ENCODE measurements at regions not wholly inside any gene's neighbourhood (a gene's known extent, or its start where the extent isn't known, plus 50 kb on each side); places are given as distances from the start of the nearest gene placed in this dataset.

GRCh38 chr5:82863266-82863665 is 213.9 kb downstream of the TMEM167A start:
- Histone ChIP-seq H3K27ac (no peak overlapping the region), H3K9me3 (no peaks in the 10 kb centered on the region), H3K4me1 (no peaks in the 10 kb centered on the region), H3K4me3 (no peak overlapping the region), H3K27me3 (no peaks in the 10 kb centered on the region), H3K36me3 (no peaks in the 10 kb centered on the region)
- no peak for TF ChIP-seq POLR2A (IDR thresholded peaks at IDR 0.05)
- TF ChIP-seq CTCF (IDR thresholded peaks at IDR 0.05): no peak
- intact Hi-C loops (cut with DNase I; ENCODE audit: low total_unique reads): no loop called here
- no peak for DNase-seq

- Histone ChIP-seq H3K4me3 (no peak overlapping the region), H3K27me3 (no peaks in the 10 kb centered on the region), H3K27ac (no peak overlapping the region), H3K9me3 (no peaks in the 10 kb centered on the region), H3K36me3 (no peaks in the 10 kb centered on the region), H3K4me1 (no peaks in the 10 kb centered on the region)
- intact Hi-C loops (cut with DNase I; ENCODE audit: low total_unique reads): no loop called here
- no peak for DNase-seq
- TF ChIP-seq POLR2A (IDR thresholded peaks at IDR 0.05) (no peak), CTCF (IDR thresholded peaks at IDR 0.05) (no peak)
These were observed 214.5 kb downstream of the TMEM167A start for GRCh38 chr5:82862711-82863110.

GRCh38 chr5:82862261-82862660 is 214.9 kb downstream of the TMEM167A start:
- TF ChIP-seq POLR2A (IDR thresholded peaks at IDR 0.05) (no peak), CTCF (IDR thresholded peaks at IDR 0.05) (no peak)
- no peaks in the 10 kb centered on the region for H3K4me1 ChIP-seq
- no peak for DNase-seq
- H3K27me3 ChIP-seq: no peaks in the 10 kb centered on the region
- no peak overlapping the region for H3K27ac ChIP-seq
- H3K9me3 ChIP-seq: no peaks in the 10 kb centered on the region
- intact Hi-C loops (cut with DNase I; ENCODE audit: low total_unique reads): no loop called here
- H3K36me3 ChIP-seq: no peaks in the 10 kb centered on the region
- H3K4me3 ChIP-seq: no peak overlapping the region

GRCh38 chr5:82861701-82862100 is 215.5 kb downstream of the TMEM167A start:
- Histone ChIP-seq H3K36me3 (no peaks in the 10 kb centered on the region), H3K4me3 (no peak overlapping the region), H3K27ac (no peak overlapping the region), H3K4me1 (no peaks in the 10 kb centered on the region), H3K27me3 (no peaks in the 10 kb centered on the region), H3K9me3 (no peaks in the 10 kb centered on the region)
- TF ChIP-seq CTCF (IDR thresholded peaks at IDR 0.05) (no peak), POLR2A (IDR thresholded peaks at IDR 0.05) (no peak)
- DNase-seq: no peak
- intact Hi-C loops (cut with DNase I; ENCODE audit: low total_unique reads): no loop called here

GRCh38 chr5:82859451-82860140 is 217.6 kb downstream of the TMEM167A start:
- Histone ChIP-seq H3K27ac (no peak overlapping the region), H3K9me3 (no peaks in the 10 kb centered on the region), H3K4me1 (no peaks in the 10 kb centered on the region), H3K4me3 (no peak overlapping the region), H3K36me3 (no peaks in the 10 kb centered on the region), H3K27me3 (no peaks in the 10 kb centered on the region)
- TF ChIP-seq POLR2A (IDR thresholded peaks at IDR 0.05) (no peak), CTCF (IDR thresholded peaks at IDR 0.05) (no peak)
- DNase-seq: no peak
- intact Hi-C loops (cut with DNase I; ENCODE audit: low total_unique reads): no loop called here

Measured in uterus (tissue), 3 donors.